Cardiac fibroblast (primary cell): ENCODE measurements at regions not wholly inside any gene's neighbourhood (a gene's known extent, or its start where the extent isn't known, plus 50 kb on each side); places are given as distances from the start of the nearest gene placed in this dataset.
A peak's percentile ranks its signal among the peaks of the same experiment; 100 is the strongest.
"Not testable (repeated sequence)": the region's sequence is repeated elsewhere in the genome, so short reads cannot be mapped to it uniquely, and the experiment has no call there.

Experiments used
- DNase-seq, 2 donors: peaks; one replicate each; pipeline versions ENCODE4 v3.0.0 to v3.0.0-alpha.2; 2010; ENCODE audit warnings: low read depth in 2 of 2
- H3K4me3 ChIP-seq, 2 donors: replicated peaks in 1 of 2; 1 replicate in 1 of 2; 2 replicates in 1 of 2; pipeline ENCODE4 v1.5.1; 2011; ENCODE audit warnings: low read depth in 2 of 2, low read length in 2 of 2, mild to moderate bottlenecking in 2 of 2, moderate library complexity in 1 of 2
- CTCF ChIP-seq: IDR thresholded peaks from one replicate; pipeline ENCODE4 v1.5.1; 2011; ENCODE audit warnings: low read depth, mild to moderate bottlenecking, low read length, inconsistent platforms

GRCh38 chrX:1009771-1010170, 202.7 kb downstream of the CRLF2 start:
- TF ChIP-seq CTCF, result no peak
- DNase-seq, result no peak
- H3K4me3 ChIP-seq, result no peak overlapping the region

- no peak for TF ChIP-seq CTCF
Measured at GRCh38 chrX:1006156-1006730, 206.2 kb downstream of the CRLF2 start.

DNA sequence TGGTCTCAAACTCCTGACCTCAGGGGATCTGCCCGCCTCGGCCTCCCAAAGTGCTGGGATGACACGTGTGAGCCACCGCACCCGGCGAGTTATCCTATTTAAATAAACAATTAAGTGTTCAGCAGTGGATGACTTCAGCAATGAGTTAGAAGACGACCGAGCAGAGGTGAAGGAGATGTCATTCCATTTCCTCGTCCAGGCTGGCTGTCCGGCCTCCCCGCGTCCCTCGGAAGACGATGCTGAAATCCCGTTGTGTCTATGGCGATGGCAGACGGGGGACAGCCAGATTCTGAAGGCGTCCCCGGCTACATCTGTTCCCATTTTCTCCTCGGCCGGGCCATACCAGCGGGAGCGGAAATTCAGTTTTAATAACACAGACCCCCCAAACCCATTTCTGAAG, 209.8 kb downstream of the CRLF2 start:
- TF ChIP-seq CTCF, result no peak
- no peak for DNase-seq
- H3K4me3 ChIP-seq, result no peak overlapping the region

More at GRCh38 chrX:1006156-1006730, 206.2 kb downstream of the CRLF2 start:
- no peak for DNase-seq
- no peak overlapping the region for H3K4me3 ChIP-seq

- no peak overlapping the region for H3K4me3 ChIP-seq
- DNase-seq, result no peak
- TF ChIP-seq CTCF, result no peak
Measured at GRCh38 chrX:997631-998137, 214.8 kb downstream of the CRLF2 start.

DNA sequence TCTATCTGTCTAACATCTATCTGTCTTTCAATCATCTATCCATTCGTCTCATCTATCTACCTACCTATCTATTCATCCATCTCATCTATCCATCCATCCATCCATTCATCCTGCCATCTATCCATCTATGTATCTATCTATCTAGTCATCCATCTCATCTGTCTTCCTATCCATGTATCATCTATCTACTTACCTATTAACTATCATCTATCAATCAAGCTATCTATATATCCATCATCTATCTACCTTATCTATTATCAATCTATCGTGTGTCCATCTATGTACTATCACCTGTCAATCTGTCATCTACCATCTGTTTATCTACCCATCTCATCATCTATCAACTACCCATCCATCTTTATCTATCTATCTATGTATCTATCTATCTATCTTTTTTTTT, 217.7 kb downstream of the CRLF2 start:
- no peak for DNase-seq
- TF ChIP-seq CTCF, result no peak
- H3K4me3 ChIP-seq, result no peak overlapping the region

GRCh38 chrX:989959-990510, 222.4 kb downstream of the CRLF2 start:
- peak overlapping the region in 1 of 2 donors; percentile 18 for H3K4me3 ChIP-seq
- no peak for TF ChIP-seq CTCF
- peak; percentile 79 to 86 for DNase-seq

DNA sequence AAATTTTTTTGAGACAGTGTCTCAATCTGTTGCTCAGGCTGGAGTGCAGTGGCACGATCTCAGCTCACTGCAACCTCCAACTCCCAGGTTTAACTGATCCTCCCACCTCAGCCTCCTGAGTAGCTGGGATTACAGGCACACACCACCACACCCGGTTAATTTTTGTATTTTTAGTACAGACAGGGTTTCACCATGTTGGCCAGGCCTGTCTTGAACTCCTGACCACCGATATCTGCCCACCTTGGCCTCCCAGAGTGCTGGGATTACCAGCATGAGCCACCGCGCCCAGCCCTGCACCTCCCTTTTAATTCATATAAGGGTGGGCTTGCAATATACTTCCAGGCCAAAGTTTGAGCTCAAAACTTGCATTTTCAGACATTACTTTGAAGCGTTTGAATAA, 223.9 kb downstream of the CRLF2 start:
- not testable (repeated sequence) for H3K4me3 ChIP-seq, DNase-seq
